ENCODE measurements at regions not wholly inside any gene's neighbourhood (a gene's known extent, or its start where the extent isn't known, plus 50 kb on each side); places are given as distances from the start of the nearest gene placed in this dataset.

GRCh38 chr11:81700076-81700475 lies 1033.6 kb downstream of the FAM181B start:
- TF ChIP-seq, protein P1, sequence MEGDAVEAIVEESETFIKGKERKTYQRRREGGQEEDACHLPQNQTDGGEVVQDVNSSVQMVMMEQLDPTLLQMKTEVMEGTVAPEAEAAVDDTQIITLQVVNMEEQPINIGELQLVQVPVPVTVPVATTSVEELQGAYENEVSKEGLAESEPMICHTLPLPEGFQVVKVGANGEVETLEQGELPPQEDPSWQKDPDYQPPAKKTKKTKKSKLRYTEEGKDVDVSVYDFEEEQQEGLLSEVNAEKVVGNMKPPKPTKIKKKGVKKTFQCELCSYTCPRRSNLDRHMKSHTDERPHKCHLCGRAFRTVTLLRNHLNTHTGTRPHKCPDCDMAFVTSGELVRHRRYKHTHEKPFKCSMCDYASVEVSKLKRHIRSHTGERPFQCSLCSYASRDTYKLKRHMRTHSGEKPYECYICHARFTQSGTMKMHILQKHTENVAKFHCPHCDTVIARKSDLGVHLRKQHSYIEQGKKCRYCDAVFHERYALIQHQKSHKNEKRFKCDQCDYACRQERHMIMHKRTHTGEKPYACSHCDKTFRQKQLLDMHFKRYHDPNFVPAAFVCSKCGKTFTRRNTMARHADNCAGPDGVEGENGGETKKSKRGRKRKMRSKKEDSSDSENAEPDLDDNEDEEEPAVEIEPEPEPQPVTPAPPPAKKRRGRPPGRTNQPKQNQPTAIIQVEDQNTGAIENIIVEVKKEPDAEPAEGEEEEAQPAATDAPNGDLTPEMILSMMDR (IDR thresholded peaks at IDR 0.05): no peak
- no peak for TF ChIP-seq POLR2A (IDR thresholded peaks at IDR 0.05)
- no peaks in the 10 kb centered on the region for H3K36me3 ChIP-seq (ENCODE audit: low read depth, missing control alignments)
- 63 to 86% methylated on average over 1 of the region's 1 CpG for WGBS, 2 donors
- no peak for DNase-seq
- intact Hi-C loops (cut with DNase I; ENCODE audit: low total_unique reads): no loop called here
- H3K4me3 ChIP-seq: no peak overlapping the region
- no peak overlapping the region for H3K27ac ChIP-seq
- H3K4me1 ChIP-seq: no peaks in the 10 kb centered on the region
- H3K9me3 ChIP-seq: no peaks in the 10 kb centered on the region
- H3K27me3 ChIP-seq: no peaks in the 10 kb centered on the region

DNA sequence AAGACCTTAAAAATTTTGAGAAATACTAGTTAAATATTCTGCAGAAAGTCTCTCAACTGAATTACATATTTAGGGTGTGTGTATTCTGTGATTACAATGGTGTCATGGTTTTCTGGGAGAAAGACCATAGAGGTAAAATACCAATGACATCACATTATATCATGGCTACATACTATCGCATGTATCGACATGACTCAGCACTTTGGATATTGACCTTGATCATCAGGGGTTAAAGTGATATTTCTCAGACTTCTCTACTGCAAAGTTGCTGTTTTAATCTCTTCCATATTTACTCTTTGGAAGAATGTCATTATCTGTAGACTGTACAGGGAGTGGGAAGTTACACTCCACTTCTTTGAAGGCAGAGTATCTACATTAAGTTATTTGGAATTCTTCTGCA lies 1046.6 kb downstream of the FAM181B start:
- TF ChIP-seq POLR2A (IDR thresholded peaks at IDR 0.05): no peak
- TF ChIP-seq, protein P1 (IDR thresholded peaks at IDR 0.05): no peak
- intact Hi-C loops (cut with DNase I; ENCODE audit: low total_unique reads): no loop called here
- 90 to 97% methylated on average over 2 of the region's 2 CpGs for WGBS, 2 donors

GRCh38 chr11:81674211-81674610 lies 1059.5 kb downstream of the FAM181B start:
- Histone ChIP-seq H3K27me3 (no peaks in the 10 kb centered on the region), H3K4me3 (no peak overlapping the region), H3K27ac (no peak overlapping the region), H3K9me3 (no peaks in the 10 kb centered on the region), H3K4me1 (no peaks in the 10 kb centered on the region), H3K36me3 (ENCODE audit: low read depth, missing control alignments) (no peaks in the 10 kb centered on the region)
- intact Hi-C loops (cut with DNase I; ENCODE audit: low total_unique reads): no loop called here
- DNase-seq: no peak
- WGBS, 2 donors: 75 to 83% methylated on average over 3 of the region's 3 CpGs
- TF ChIP-seq POLR2A (IDR thresholded peaks at IDR 0.05): no peak

More for the DNA sequence above, 1046.6 kb downstream of the FAM181B start:
- Histone ChIP-seq H3K27me3 (no peaks in the 10 kb centered on the region), H3K36me3 (ENCODE audit: low read depth, missing control alignments) (no peaks in the 10 kb centered on the region), H3K27ac (no peak overlapping the region), H3K9me3 (no peaks in the 10 kb centered on the region), H3K4me1 (no peaks in the 10 kb centered on the region), H3K4me3 (no peak overlapping the region)
- DNase-seq: no peak

- DNase-seq: no peak
- H3K9me3 ChIP-seq: no peaks in the 10 kb centered on the region
- TF ChIP-seq, protein P1 (IDR thresholded peaks at IDR 0.05): no peak
- TF ChIP-seq POLR2A (IDR thresholded peaks at IDR 0.05): no peak
- H3K27ac ChIP-seq: no peak overlapping the region
- H3K36me3 ChIP-seq (ENCODE audit: low read depth, missing control alignments): no peaks in the 10 kb centered on the region
- no peak overlapping the region for H3K4me3 ChIP-seq
- intact Hi-C loops (cut with DNase I; ENCODE audit: low total_unique reads): no loop called here
- no peaks in the 10 kb centered on the region for H3K27me3 ChIP-seq
- H3K4me1 ChIP-seq: no peaks in the 10 kb centered on the region
These were observed 1060.7 kb downstream of the FAM181B start for GRCh38 chr11:81673001-81673400.

GRCh38 chr11:81669935-81670543 lies 1063.6 kb downstream of the FAM181B start:
- Histone ChIP-seq H3K9me3 (no peaks in the 10 kb centered on the region), H3K27ac (no peak overlapping the region), H3K4me1 (no peaks in the 10 kb centered on the region), H3K4me3 (no peak overlapping the region), H3K27me3 (no peaks in the 10 kb centered on the region), H3K36me3 (ENCODE audit: low read depth, missing control alignments) (no peaks in the 10 kb centered on the region)
- 96 to 97% methylated on average over 1 of the region's 1 CpG for WGBS, 2 donors
- DNase-seq: no peak
- intact Hi-C loops (cut with DNase I; ENCODE audit: low total_unique reads): no loop called here
- TF ChIP-seq, protein P1 (IDR thresholded peaks at IDR 0.05): no peak
- no peak for TF ChIP-seq POLR2A (IDR thresholded peaks at IDR 0.05)
